Tibial nerve (tissue), 4 donors: ENCODE measurements at regions not wholly inside any gene's neighbourhood (a gene's known extent, or its start where the extent isn't known, plus 50 kb on each side); places are given as distances from the start of the nearest gene placed in this dataset.

Experiments used
- DNase-seq, 2 donors: peaks; one replicate each; pipeline ENCODE4 v3.0.0-alpha.2; 2019; ENCODE audit warnings: low spot score in 2 of 2
- H3K27ac ChIP-seq, 4 donors: fragments of 200-600 bp; sonication (generic) in 3 of 4; one replicate each; pipeline ENCODE4 v1.5.1; 2017 to 2019; ENCODE audit warnings: mild to moderate bottlenecking in 1 of 4
- H3K27me3 ChIP-seq, 2 donors: fragments of 200-600 bp; sonication (generic) in 1 of 2; one replicate each; pipeline versions ENCODE4 v1.5.1 to v1.6.0; 2017 to 2019
- H3K36me3 ChIP-seq, 3 donors: fragments of 200-600 bp; sonication (generic); one replicate each; pipeline ENCODE4 v1.5.1; 2018 to 2019
- H3K4me1 ChIP-seq, 4 donors: fragments of 200-600 bp; sonication (generic) in 3 of 4; one replicate each; pipeline ENCODE4 v1.5.1; 2017 to 2019
- H3K4me3 ChIP-seq, 4 donors: fragments of 200-600 bp; sonication (generic) in 3 of 4; one replicate each; pipeline ENCODE4 v1.5.1; 2017 to 2019; ENCODE audit warnings: mild to moderate bottlenecking in 1 of 4, moderate library complexity in 1 of 4
- H3K9me3 ChIP-seq, 4 donors: fragments of 200-600 bp; sonication (generic) in 3 of 4; one replicate each; pipeline ENCODE4 v1.5.1; 2017 to 2019
- EP300 ChIP-seq, 2 donors: sonication (generic); formaldehyde crosslinking; IDR thresholded peaks; one replicate each; pipeline ENCODE4 v1.6.1; 2017; ENCODE audit warnings: antibody characterized with exemption in 2 of 2, mild to moderate bottlenecking in 1 of 2
- POLR2A ChIP-seq, 2 donors: fragments of 450-650 bp; IDR thresholded peaks; one replicate each; pipeline ENCODE4 v1.6.1; 2017; ENCODE audit warnings: antibody characterized with exemption in 2 of 2, mild to moderate bottlenecking in 2 of 2, moderate library complexity in 2 of 2
- WGBS, 2 donors: methylation state at CpG; one replicate each; pipeline ENCODE4 v1.1.5; 2018; 5-methylcytosine and 5-hydroxymethylcytosine counted together
- TF ChIP-seq, protein P1 (sequence below), 5 experiments: fragments of 200-600 bp in 3 of 5; fragments of 450-650 bp in 2 of 5; sonication (generic) in 3 of 5; IDR thresholded peaks; one replicate each; pipeline ENCODE4 v1.5.1; 2016 to 2019; ENCODE audit warnings: antibody characterized with exemption in 5 of 5, mild to moderate bottlenecking in 3 of 5, moderate library complexity in 2 of 5

GRCh38 chr6:9316831-9317230 lies 881.5 kb upstream of the SLC35B3 start:
- no peak overlapping the region for H3K4me3 ChIP-seq
- TF ChIP-seq POLR2A (IDR thresholded peaks at IDR 0.05) (no peak), EP300 (IDR thresholded peaks at IDR 0.05) (no peak)
- TF ChIP-seq, protein P1, sequence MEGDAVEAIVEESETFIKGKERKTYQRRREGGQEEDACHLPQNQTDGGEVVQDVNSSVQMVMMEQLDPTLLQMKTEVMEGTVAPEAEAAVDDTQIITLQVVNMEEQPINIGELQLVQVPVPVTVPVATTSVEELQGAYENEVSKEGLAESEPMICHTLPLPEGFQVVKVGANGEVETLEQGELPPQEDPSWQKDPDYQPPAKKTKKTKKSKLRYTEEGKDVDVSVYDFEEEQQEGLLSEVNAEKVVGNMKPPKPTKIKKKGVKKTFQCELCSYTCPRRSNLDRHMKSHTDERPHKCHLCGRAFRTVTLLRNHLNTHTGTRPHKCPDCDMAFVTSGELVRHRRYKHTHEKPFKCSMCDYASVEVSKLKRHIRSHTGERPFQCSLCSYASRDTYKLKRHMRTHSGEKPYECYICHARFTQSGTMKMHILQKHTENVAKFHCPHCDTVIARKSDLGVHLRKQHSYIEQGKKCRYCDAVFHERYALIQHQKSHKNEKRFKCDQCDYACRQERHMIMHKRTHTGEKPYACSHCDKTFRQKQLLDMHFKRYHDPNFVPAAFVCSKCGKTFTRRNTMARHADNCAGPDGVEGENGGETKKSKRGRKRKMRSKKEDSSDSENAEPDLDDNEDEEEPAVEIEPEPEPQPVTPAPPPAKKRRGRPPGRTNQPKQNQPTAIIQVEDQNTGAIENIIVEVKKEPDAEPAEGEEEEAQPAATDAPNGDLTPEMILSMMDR (IDR thresholded peaks at IDR 0.05): no peak
- H3K36me3 ChIP-seq: no peaks in the 10 kb centered on the region
- no peaks in the 10 kb centered on the region for H3K27me3 ChIP-seq
- no peaks in the 10 kb centered on the region for H3K4me1 ChIP-seq
- 68 to 73% methylated on average over 3 of the region's 3 CpGs for WGBS, 2 donors
- H3K27ac ChIP-seq: no peak overlapping the region
- H3K9me3 ChIP-seq: no peaks in the 10 kb centered on the region
- DNase-seq: no peak

- no peaks in the 10 kb centered on the region for H3K4me1 ChIP-seq
- TF ChIP-seq EP300 (IDR thresholded peaks at IDR 0.05) (no peak), POLR2A (IDR thresholded peaks at IDR 0.05) (no peak)
- TF ChIP-seq, protein P1 (IDR thresholded peaks at IDR 0.05): no peak
- no peak overlapping the region for H3K27ac ChIP-seq
- no peak for DNase-seq
- H3K36me3 ChIP-seq: no peaks in the 10 kb centered on the region
- no peaks in the 10 kb centered on the region for H3K9me3 ChIP-seq
- H3K4me3 ChIP-seq: no peak overlapping the region
- no peaks in the 10 kb centered on the region for H3K27me3 ChIP-seq
- 64 to 66% methylated on average over 4 of the region's 4 CpGs for WGBS, 2 donors
These were observed 880.8 kb upstream of the SLC35B3 start for GRCh38 chr6:9315966-9316650.

DNA sequence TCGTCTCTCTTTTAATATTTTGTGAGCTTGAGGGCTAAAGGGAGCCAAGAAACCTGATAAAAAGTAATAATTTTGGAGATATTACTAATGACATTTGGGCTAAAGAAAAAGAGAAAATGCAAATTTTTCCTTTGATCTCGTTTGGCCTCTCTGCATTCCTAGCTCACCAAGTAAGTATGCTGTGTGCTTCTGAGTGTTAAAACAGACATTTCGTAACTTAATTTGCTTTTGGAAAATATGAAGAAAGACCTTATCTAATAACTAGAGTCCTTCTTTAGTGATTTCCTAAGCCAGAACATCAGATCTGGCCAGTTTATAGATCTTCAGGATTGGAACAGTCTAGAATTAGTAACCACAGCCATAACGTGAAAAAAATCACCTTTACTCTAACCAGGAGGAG lies 872.9 kb upstream of the SLC35B3 start:
- 58 to 60% methylated on average over 4 of the region's 4 CpGs for WGBS, 2 donors
- Histone ChIP-seq H3K27ac (no peak overlapping the region), H3K36me3 (no peaks in the 10 kb centered on the region), H3K4me1 (no peaks in the 10 kb centered on the region), H3K9me3 (no peaks in the 10 kb centered on the region), H3K27me3 (no peaks in the 10 kb centered on the region), H3K4me3 (no peak overlapping the region)
- no peak for TF ChIP-seq POLR2A (IDR thresholded peaks at IDR 0.05)
- TF ChIP-seq, protein P1 (IDR thresholded peaks at IDR 0.05): no peak
- TF ChIP-seq EP300 (IDR thresholded peaks at IDR 0.05): no peak
- DNase-seq: no peak

DNA sequence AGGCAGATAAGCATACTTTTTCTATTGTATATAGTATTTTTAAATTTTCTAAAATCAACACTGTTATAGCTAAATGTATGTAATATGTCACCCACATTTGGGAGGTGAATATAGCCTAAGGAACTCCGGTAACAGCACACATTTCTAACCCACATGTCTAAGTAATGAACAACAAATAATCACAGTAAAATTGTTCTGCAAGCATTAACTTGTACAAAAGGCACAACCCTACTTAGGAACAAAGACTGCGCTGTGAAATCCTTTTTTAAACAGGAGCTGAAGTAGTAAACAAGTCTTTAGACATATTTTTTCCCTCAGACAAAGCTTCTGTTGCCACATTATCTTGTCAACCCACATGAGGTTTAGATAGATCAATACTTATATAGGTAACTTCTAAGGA lies 872.4 kb upstream of the SLC35B3 start:
- Histone ChIP-seq H3K27me3 (no peaks in the 10 kb centered on the region), H3K9me3 (no peaks in the 10 kb centered on the region), H3K4me3 (no peak overlapping the region), H3K27ac (no peak overlapping the region), H3K36me3 (no peaks in the 10 kb centered on the region), H3K4me1 (no peaks in the 10 kb centered on the region)
- no peak for DNase-seq
- TF ChIP-seq POLR2A (IDR thresholded peaks at IDR 0.05): no peak
- TF ChIP-seq, protein P1 (IDR thresholded peaks at IDR 0.05): no peak
- TF ChIP-seq EP300 (IDR thresholded peaks at IDR 0.05): no peak
- WGBS, 2 donors: 71 to 78% methylated on average over 2 of the region's 2 CpGs

DNA sequence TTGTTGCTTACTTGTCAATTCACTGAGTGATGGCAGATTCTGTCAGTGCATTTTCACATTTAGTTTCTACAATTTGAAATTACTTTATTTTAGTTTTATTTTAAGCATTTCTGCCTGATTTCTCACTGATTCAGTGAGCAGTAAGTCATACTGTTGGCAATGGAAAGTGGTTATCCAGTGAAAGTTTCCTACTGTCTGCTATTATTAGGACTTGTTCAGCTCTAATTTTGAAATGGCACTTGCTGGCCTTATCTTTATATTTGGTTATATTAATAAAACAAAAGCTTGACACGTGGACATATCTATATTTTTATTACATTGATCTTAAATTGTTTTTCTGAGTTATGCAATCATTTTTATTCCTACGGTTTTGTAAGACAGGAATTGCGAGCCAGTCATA lies 871.8 kb upstream of the SLC35B3 start:
- Histone ChIP-seq H3K4me1 (no peaks in the 10 kb centered on the region), H3K4me3 (no peak overlapping the region), H3K27me3 (no peaks in the 10 kb centered on the region), H3K9me3 (no peaks in the 10 kb centered on the region), H3K36me3 (no peaks in the 10 kb centered on the region), H3K27ac (no peak overlapping the region)
- no peak for DNase-seq
- TF ChIP-seq POLR2A (IDR thresholded peaks at IDR 0.05): no peak
- TF ChIP-seq, protein P1 (IDR thresholded peaks at IDR 0.05): no peak
- no peak for TF ChIP-seq EP300 (IDR thresholded peaks at IDR 0.05)
- WGBS, 2 donors: 73 to 78% methylated on average over 3 of the region's 3 CpGs
